Heart right ventricle (tissue), 16 donors: ENCODE measurements at regions not wholly inside any gene's neighbourhood (a gene's known extent, or its start where the extent isn't known, plus 50 kb on each side); places are given as distances from the start of the nearest gene placed in this dataset.

Experiments used
- ATAC-seq, 8 donors: fragments of 200-7000 bp; cut with Tn5 transposase; one replicate each; pipeline ENCODE4 v1.9.1; 2020; ENCODE audit warnings: mild to moderate bottlenecking in 8 of 8, moderate library complexity in 8 of 8, moderate number of reproducible peaks in 1 of 8
- DNase-seq, 2 donors: peaks; one replicate each; pipeline ENCODE4 v3.0.0-alpha.2; 2020
- H3K27ac ChIP-seq, 10 donors: fragments of 200-600 bp; sonication (generic) in 2 of 10; one replicate each; pipeline versions ENCODE4 v1.5.0 to v1.8.0; 2020 to 2022; ENCODE audit warnings: mild to moderate bottlenecking in 3 of 10
- H3K27me3 ChIP-seq, 7 donors: fragments of 200-600 bp; one replicate each; pipeline ENCODE4 v1.8.0; 2021 to 2022; ENCODE audit warnings: mild to moderate bottlenecking in 2 of 7
- H3K36me3 ChIP-seq, 9 donors: fragments of 200-600 bp; sonication (generic) in 1 of 9; one replicate each; pipeline versions ENCODE4 v1.5.0 to v1.8.0; 2020 to 2022; ENCODE audit warnings: mild to moderate bottlenecking in 2 of 9
- H3K4me1 ChIP-seq, 9 donors: fragments of 200-600 bp; sonication (generic) in 1 of 9; one replicate each; pipeline versions ENCODE4 v1.5.0 to v1.8.0; 2020 to 2022; ENCODE audit warnings: mild to moderate bottlenecking in 4 of 9
- H3K4me3 ChIP-seq, 10 donors: fragments of 200-600 bp; sonication (generic) in 2 of 10; one replicate each; pipeline versions ENCODE4 v1.5.0 to v1.8.0; 2020 to 2022; ENCODE audit warnings: mild to moderate bottlenecking in 7 of 10, moderate library complexity in 2 of 10
- H3K9me3 ChIP-seq, 11 donors: fragments of 200-600 bp in 10 of 11; sonication (generic) in 2 of 11; one replicate each; pipeline versions ENCODE4 v1.5.0 to v1.8.0; 2013 to 2022; ENCODE audit warnings: mild to moderate bottlenecking in 2 of 11, control low read depth in 1 of 11, moderate library complexity in 1 of 11
- CTCF ChIP-seq, 9 donors: fragments of 200-600 bp; sonication (generic) in 2 of 9; IDR thresholded peaks; one replicate each; pipeline versions ENCODE4 v1.5.0 to v1.8.0; 2021 to 2022; ENCODE audit warnings: antibody characterized with exemption in 9 of 9, mild to moderate bottlenecking in 5 of 9, moderate library complexity in 1 of 9
- WGBS, 2 donors: extraction: QIAGEN DNeasy Blood & Tissue Kit; methylation state at CpG; one replicate each; pipeline ENCODE4 v1.1.7; 2013; ENCODE audit warnings: inconsistent platforms in 1 of 2; 5-methylcytosine and 5-hydroxymethylcytosine counted together
- intact Hi-C, 10 donors: fragments of 100-400 bp; cut with DNase I; formaldehyde crosslinking; loops; one replicate each; pipeline versions ENCODE4 v1.11.1 to v1.14.2; 2022
- donor health status: Arrhythmogenic right ventricular cardiomyopathy.
- donor health status: ischemic (EF 13 %, LVEDD 7.1; RV severe dilation, severe dysfunction).
- donor health status: healthy with polysubstance abuse.
- donor health status: DM: no; HTN: yes; CAD: no.
- donor health status: DM: no; HTN: no; CAD: no.
- donor health status: ischemic (EF 25% LVEDD 6.9; RV normal size, moderate dysfunction).
- donor health status: ischemic (EF 25% LVEDD 5.7; RV mildly dilated, moderate dysfunction).
- donor health status: healthy.
- donor health status: DM: yes; HTN: yes; CAD: no.
- donor health status: Ischemic cardiomyopathy.
- donor health status: ischemic (EF 35%, LVEDD 5.7; RV mildly dilated, moderate dysfunction).
- donor health status: nonischemic (EF 11% LVEDD 7.7; RV severe dilation, severe dysfunction).
- donor health status: DM: yes; HTN: yes; CAD: no.
- donor health status: PGD.
- donor health status: ischemic (EF 29% LVEDD 5.4; RV normal size, mild dysfunction).
- donor health status: nonischemic (EF 23%, LVEDD 6.1; RV moderate dilation, normal function).

DNA sequence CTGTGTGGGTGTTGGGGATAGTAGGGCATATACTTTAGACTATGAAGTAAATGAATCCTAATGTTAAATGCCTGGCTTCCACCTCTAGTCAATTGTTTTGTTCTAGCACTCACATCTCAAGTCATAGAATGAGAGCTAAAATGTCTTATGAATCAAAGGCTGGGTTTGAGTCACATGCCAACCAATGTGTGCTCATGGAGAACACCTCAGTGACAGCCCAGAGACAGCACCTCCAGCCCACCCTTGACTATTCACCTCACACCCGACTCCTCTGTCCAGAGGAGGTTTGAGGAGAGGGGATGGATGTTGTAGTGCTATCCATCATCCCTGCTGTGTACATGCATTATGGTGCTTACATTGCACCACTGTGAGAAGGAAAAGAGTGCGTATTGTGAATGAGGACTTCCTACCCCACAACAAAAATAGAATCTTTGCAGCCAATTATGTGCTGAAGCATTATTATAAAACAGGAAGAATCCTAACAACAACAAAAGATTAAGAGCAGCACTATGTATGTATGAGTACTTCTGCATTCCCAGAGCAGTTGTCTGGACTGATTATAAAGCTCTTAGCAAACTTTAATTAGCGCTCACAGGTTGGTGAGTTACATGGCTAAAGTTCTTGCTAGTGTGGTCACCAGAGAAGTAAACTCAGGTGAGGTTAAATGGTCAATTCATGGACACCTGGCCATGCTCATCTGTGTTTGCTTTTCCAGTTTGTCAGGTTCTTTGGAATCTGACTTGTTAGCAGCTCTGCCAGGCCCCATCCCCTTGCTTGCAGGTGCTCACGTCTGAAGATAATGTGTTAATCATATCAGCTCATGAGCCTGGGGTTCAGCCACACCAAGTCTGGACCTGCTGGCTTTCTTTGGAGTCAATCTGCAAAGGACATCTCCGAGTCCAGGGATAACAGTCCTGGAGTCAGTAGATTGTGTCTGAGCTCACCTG, 55.3 kb upstream of the NABP1 start:
- 76 to 77% methylated on average over 5 of the region's 5 CpGs for WGBS, 2 donors
- Histone ChIP-seq H3K4me1 (peaks cover 0 to 43% (median 0%) of the 10 kb centered on the region in 9 donors), H3K9me3 (no peaks in the 10 kb centered on the region), H3K36me3 (no peaks in the 10 kb centered on the region), H3K4me3 (no peak overlapping the region), H3K27ac (peak overlapping the region in 1 of 10 donors; percentile 53), H3K27me3 (no peaks in the 10 kb centered on the region)
- no peak for TF ChIP-seq CTCF (IDR thresholded peaks at IDR 0.05)
- DNase-seq (no peak), ATAC-seq (peak in 3 of 8 donors; percentile 22 to 37 (median 34))
- intact Hi-C loops: no loop called here

GRCh38 chr2:191625016-191625415, 52.9 kb upstream of the NABP1 start:
- WGBS, 2 donors: 64 to 67% methylated on average over 3 of the region's 3 CpGs
- Histone ChIP-seq H3K4me3 (no peak overlapping the region), H3K4me1 (peaks cover 0 to 32% (median 0%) of the 10 kb centered on the region in 9 donors), H3K36me3 (no peaks in the 10 kb centered on the region), H3K27ac (peak overlapping the region in 2 of 10 donors; percentile 14 to 74), H3K9me3 (no peaks in the 10 kb centered on the region), H3K27me3 (no peaks in the 10 kb centered on the region)
- ATAC-seq (peak in 1 of 8 donors; percentile 26), DNase-seq (no peak)
- TF ChIP-seq CTCF (IDR thresholded peaks at IDR 0.05): no peak
- intact Hi-C loops: no loop called here

DNA sequence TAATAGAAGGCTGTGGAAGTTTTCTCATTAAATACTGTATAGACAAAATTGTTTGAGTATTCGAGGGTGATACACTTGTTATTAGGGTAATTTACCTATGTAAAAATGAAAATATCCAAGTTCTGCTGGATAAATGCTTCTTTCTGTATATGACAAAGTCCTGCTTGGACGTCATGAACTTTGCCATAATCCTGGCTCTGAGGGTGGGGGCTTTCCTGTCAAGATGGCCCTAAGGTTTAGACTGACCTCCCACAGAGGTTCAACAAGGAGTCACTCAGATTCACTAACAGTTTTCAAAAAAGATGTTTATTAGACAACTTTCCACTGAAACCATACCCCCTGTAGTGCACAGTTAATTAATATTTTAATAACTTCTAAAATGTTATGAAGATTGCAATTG, 52.5 kb upstream of the NABP1 start:
- no peak for DNase-seq
- Histone ChIP-seq H3K36me3 (no peaks in the 10 kb centered on the region), H3K9me3 (no peaks in the 10 kb centered on the region), H3K27ac (peak overlapping the region in 1 of 10 donors; percentile 74), H3K4me3 (no peak overlapping the region), H3K27me3 (peaks cover 0 to 3% (median 0%) of the 10 kb centered on the region in 7 donors), H3K4me1 (peaks cover 0 to 32% (median 0%) of the 10 kb centered on the region in 9 donors)
- intact Hi-C loops: no loop called here
- no peak for ATAC-seq
- WGBS, 2 donors: 36 to 56% methylated on average over 2 of the region's 2 CpGs
- TF ChIP-seq CTCF (IDR thresholded peaks at IDR 0.05): no peak

DNA sequence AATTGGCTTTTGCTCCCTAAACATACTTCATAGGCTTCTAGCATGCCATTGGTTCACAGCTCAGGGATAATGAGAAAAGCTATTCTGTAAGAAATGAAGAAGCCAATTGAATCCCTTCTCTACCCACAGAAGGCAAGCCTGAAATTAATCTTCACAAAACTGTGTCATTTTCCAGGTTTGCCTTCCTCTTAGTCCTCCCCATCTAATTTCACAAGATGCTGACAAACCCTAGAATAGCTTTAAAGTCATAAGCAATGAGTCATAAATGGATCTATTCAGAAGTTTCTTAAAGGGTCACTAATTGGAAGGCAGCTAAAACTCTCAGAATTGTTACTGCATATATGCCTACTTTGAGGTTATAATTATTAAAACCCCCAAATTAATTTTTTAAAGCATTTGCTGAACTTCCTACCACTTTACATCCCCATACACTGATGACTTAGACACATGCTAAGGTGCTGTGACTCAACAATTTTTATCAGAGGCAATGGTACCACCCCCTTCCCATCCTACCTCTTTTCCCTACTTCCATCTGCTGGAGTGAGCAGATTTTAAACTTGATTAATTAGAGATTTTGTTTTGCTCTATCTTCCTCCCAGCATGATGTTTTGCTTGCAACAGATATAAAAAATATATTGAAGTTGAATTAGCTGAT, 51.3 kb upstream of the NABP1 start:
- Histone ChIP-seq H3K4me3 (no peak overlapping the region), H3K9me3 (no peaks in the 10 kb centered on the region), H3K36me3 (no peaks in the 10 kb centered on the region), H3K27ac (peak overlapping the region in 1 of 10 donors; percentile 74), H3K4me1 (peaks cover 0 to 32% (median 0%) of the 10 kb centered on the region in 9 donors), H3K27me3 (peaks cover 0 to 4% (median 0%) of the 10 kb centered on the region in 7 donors)
- intact Hi-C loops: no loop called here
- DNase-seq: no peak
- peak in 1 of 8 donors; percentile 51 for ATAC-seq
- TF ChIP-seq CTCF (IDR thresholded peaks at IDR 0.05): no peak
